Forelimb muscle (tissue), 1 donor: ENCODE measurements at regions not wholly inside any gene's neighbourhood (a gene's known extent, or its start where the extent isn't known, plus 50 kb on each side); places are given as distances from the start of the nearest gene placed in this dataset.
"Not testable (repeated sequence)": the region's sequence is repeated elsewhere in the genome, so short reads cannot be mapped to it uniquely, and the experiment has no call there.

Experiments used
- DNase-seq: peaks from one replicate; pipeline ENCODE4 v3.0.0-alpha.2; 2013; ENCODE audit warnings: low read depth

DNA sequence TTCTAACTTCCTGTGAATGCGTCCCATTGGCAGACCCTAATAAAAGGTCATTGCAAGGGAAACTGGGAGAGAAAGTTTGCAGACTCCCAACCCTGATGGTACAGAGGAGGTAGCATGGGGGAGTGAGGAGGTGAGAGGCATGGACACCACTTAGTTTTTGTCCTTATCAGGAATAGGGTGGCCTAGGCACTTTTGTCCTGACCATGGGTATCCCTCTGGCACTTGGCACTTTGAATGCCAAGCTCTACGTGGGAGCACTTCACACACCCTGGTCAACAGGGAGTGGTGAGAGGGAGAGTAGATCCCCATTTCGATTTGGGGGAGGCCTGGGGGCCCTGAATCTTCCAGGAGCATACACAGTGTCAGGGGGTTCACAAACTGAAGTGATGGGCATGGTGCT lies 75.6 kb upstream of the SH3PXD2B start:
- DNase-seq: no peak

DNA sequence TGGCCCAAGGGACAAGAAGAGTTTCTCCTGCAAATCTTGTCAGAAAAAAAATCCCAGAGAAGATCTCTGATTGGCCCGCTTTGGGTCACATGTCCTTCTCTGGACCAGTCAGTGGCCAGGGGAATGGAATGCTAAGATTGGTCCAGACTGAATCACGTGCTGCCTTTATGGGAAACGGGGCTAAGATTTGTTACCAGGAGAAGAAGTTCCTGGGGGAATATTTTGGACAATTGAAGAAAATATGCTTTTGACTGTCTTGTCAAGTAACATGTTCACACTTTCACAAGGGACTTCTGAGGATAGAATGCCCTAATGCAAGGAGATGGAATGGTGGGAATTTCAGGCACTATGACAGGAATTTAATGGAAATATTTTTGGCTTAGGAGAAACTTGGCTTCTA lies 74.1 kb upstream of the SH3PXD2B start:
- no peak for DNase-seq

GRCh38 chr5:172527559-172527958 lies 73.2 kb upstream of the SH3PXD2B start:
- DNase-seq: no peak

DNA sequence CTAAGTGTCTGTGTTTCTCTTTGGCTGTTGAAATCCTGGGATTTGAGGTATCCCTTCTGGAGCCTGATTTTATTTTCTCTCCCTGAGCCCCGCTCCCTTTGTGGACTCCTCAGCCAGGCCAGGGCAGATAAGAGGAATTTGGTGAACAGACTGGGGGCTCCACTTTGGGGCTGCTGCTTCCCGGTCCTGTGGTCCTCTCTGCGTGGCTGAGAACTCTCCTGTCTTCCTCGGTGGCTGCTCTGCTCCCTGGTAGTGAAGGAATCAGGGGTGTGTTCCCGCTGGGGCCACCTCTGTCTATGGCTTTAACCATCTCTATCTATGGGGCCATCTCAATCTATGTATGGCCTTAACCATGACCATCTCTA lies 71.7 kb upstream of the SH3PXD2B start:
- DNase-seq: no peak

DNA sequence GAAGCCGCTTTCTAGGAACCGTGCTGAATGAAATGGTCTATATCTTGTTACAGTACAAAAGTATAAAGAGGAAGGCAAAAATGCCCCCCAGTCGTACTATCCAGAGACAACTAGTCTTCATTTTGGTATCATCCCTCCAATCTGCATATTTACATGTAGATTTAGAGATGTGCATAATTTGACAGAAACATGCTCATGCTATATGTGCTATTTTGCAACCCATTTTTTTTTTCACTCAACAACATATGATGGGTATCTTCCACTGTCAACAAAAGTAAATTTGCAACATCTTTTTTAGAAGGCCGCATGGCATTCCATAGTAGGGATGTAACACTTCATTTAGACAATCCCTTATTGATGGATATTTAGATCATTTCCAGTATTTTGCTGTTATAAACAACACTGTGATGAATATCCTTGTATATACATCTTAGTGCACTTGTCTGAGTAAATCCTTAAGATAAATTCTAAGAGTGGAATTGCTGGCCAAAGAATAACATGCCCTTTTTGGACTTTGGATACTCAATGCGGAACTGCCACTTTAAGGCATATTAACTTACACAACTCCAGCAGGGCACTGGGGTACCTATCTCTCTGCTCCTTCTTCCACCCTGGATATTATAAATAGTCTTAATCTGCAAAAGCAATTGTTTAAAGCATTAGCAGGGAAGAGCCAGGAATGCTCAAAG lies 71.1 kb upstream of the SH3PXD2B start:
- no peak for DNase-seq

GRCh38 chr5:172524573-172525021 lies 70.3 kb upstream of the SH3PXD2B start:
- DNase-seq: no peak

- no peak for DNase-seq
Measured at GRCh38 chr5:172523146-172523745, 68.9 kb upstream of the SH3PXD2B start.

DNA sequence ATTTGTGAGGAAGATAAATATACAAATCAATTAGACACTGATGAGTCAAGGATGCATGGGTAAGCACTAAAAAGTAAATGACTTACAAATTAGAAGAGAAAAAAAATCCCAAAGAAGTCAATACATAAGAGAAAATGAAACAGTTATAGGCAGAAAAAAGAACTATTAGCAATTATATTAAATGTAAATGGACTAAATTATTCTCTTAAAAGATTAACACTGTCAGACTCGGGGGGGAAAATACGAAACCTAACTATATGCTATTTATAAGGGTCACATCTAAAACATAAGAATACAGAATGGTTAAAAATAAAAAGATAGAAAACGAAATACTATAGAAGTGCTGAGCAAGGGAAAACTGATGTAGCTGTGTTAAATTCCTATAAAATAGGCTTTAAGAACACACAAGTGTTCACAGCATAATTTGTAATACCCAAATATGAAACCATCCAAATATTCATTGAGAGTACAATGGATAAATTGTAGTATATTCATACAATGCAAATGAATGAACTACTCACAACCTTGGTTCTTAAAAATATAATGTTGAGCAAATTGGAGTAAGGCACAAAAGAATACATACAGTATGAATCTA lies 67.1 kb upstream of the SH3PXD2B start:
- DNase-seq: no peak

- DNase-seq: no peak
Measured at GRCh38 chr5:172511952-172512351, 57.6 kb upstream of the SH3PXD2B start.

- DNase-seq: no peak
Measured at GRCh38 chr5:172509405-172509781, 55.1 kb upstream of the SH3PXD2B start.

DNA sequence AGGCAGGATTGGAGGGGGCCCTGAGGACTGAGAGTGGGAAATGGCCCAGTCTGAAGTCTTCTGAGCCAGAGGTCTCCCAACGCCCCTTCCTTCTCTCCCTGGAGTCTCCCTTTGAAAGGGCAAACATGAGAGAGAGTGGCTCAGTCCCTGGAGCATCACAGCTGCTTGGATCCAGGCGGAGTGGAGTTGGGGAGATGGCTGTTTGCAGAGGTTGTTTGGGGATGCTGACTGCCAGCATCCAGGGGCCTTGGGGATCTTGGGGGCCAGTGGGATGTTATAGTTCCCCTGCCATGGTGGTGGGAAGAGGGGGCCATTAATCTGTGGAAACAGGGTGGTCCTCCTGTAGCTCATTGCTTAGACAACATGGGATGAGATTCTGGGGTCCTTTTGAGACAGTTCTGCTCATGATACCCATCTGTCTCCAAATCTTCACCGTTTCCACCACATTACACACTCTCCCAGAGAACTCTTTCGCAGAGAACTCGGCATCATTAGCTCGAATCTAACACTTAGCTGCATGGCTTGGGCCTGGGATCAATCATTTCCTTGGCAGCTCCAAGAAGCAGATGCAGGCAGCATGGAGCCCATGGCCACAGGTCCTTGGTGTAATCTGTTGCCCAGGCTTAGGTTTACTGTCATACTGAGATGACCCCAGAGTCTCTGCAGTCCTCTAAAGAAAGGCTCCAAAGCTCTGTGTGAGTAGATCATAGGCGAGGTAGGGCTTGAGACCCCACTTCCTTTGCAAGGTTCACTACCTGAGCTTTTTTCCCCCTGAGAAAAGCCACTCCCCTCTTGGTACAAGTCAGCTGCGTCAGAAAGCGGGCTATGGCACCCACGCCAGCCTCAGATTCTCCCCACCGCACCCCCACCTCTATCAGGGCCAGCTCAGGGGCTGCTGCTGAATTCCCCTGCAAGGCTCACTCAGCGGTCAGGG lies 54.4 kb upstream of the SH3PXD2B start:
- DNase-seq: no peak

DNA sequence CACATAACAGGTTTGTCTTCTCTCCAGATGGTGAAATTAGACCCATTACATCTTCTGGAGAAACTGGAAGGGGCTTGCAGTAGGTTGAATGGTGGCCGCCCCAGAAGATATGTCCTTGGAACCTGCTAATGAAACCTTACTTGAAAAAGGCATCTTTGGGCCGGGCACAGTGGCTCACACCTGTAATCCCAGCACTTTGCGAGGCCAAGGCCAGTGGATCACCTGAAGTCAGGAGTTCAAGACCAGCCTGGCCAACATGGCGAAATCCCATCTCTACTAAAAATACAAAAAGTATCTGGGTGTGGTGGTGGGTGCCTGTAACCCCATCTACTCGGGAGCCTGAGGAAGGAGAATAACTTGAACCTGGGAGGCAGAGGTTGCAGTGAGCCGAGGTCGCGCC lies 53.2 kb upstream of the SH3PXD2B start:
- not testable (repeated sequence) for DNase-seq

DNA sequence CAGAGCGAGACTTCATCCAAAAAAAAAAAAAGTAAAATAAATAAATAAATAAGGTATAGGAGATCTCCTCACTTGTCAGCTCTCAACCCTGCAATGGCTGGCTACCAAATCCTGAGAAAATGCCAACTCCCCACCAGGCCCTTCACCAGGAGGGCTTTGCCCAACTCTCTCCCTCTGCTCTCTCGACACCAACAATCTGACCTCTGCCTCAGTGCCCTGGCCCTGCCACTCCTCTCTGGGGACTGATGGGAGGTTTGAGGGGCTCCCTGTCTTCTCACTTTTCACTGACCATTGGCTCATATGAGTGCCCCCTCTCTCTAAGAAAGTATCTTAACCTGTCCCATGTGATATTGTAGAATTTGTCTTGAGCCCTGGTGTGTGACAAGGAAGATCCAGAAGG lies 52.6 kb upstream of the SH3PXD2B start:
- no peak for DNase-seq

GRCh38 chr5:172506251-172506650 lies 51.9 kb upstream of the SH3PXD2B start:
- DNase-seq: no peak

DNA sequence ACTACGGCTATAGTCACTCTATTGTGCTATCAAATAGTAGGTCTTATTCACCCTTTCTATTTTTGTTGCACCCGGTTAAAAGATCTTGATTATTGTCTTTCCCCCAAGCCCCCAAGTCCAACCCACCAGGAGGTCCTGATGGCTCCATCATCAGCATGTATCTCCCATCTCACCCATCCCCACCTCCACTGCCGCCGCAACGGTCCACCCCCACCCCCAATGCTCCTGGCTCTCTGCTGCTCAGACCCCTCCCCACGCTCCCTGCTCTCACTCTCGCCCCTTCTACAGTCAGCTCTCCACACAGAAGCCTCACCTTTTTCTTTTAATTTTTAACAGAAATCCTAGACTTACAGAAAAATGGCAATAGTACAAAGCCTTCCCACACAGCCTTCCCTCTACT lies 51.5 kb upstream of the SH3PXD2B start:
- DNase-seq: no peak

DNA sequence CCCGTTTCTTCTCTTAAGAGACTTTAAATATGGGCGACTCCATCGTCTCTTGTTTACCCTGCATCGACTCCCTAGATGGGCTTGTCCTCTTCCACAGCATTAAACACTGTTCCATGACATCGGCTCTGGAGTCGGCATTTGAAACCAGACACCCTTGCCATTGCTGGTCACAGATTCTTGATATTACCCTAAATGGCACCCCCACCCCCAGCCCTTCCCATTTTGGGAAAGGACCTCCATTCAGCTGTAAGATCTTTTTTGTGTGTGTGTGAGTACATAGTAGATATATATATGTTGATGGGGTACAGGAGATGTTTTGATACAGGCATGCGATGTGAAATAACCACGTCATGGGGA lies 51.1 kb upstream of the SH3PXD2B start:
- no peak for DNase-seq

DNA sequence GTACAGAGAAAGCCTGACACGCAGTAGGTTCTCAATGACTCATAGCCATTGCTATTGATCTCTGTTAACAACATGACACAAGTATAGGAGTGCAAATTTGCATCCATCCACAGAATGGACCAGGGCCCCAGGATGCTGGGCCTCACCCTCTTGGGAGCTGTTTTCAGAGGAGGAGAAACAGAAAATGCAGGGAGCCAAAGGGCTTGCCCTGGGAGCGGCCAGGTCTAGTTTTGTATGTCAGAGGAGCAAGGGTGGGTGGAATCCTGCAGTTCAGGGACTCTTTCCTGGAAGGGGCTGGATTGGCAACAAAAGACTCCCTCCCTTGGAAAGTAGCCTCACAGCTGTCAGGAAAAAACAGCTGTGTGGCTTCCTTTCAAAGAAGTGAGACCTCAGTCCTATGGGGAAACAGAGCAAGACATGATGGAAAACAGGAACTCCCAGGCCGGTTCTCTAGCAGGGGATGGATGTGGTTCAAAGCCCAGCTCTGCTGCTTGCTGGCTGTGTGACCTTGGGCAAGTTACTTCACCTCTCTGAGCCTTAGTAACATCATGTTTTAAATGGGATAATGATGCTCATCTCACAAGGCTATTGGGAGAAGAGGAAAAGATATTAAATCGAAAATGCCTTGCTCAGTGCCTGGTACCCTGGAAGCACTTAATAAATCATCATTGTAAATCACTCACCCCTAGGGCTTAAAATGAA lies 50.5 kb upstream of the SH3PXD2B start:
- peak; percentile 71 for DNase-seq

- no peak for DNase-seq
Measured at GRCh38 chr5:172503925-172504700, 49.8 kb upstream of the SH3PXD2B start.
